Right lobe of liver (tissue), 6 donors: ENCODE measurements at regions not wholly inside any gene's neighbourhood (a gene's known extent, or its start where the extent isn't known, plus 50 kb on each side); places are given as distances from the start of the nearest gene placed in this dataset.

Experiments
- ATAC-seq, 4 donors: fragments of 200-7000 bp; cut with Tn5 transposase; one replicate each; pipeline ENCODE4 v1.9.1; 2020; ENCODE audit warnings: mild to moderate bottlenecking in 4 of 4, moderate library complexity in 4 of 4
- DNase-seq, 3 donors: peaks; one replicate each; pipeline ENCODE4 v3.0.0-alpha.2; 2020
- H3K27ac ChIP-seq, 3 donors: fragments of 200-600 bp; one replicate each; pipeline ENCODE4 v1.8.0; 2022
- H3K27me3 ChIP-seq, 2 donors: fragments of 200-600 bp; one replicate each; pipeline ENCODE4 v1.8.0; 2022
- H3K36me3 ChIP-seq, 4 donors: fragments of 200-600 bp; sonication (generic) in 1 of 4; one replicate each; pipeline versions ENCODE4 v1.5.1 to v1.8.0; 2017 to 2022; ENCODE audit warnings: control low read depth in 1 of 4
- H3K4me1 ChIP-seq, 4 donors: fragments of 200-600 bp; sonication (generic) in 1 of 4; one replicate each; pipeline versions ENCODE4 v1.5.1 to v1.8.0; 2017 to 2022; ENCODE audit warnings: control low read depth in 1 of 4
- H3K4me3 ChIP-seq, 3 donors: fragments of 200-600 bp; one replicate each; pipeline ENCODE4 v1.8.0; 2022
- H3K9me3 ChIP-seq, 4 donors: fragments of 200-600 bp; sonication (generic) in 1 of 4; one replicate each; pipeline versions ENCODE4 v1.5.1 to v1.8.0; 2017 to 2022; ENCODE audit warnings: control low read depth in 1 of 4
- POLR2A ChIP-seq: fragments of 450-650 bp; IDR thresholded peaks from one replicate; pipeline ENCODE4 v1.6.1; 2017; ENCODE audit warnings: antibody characterized with exemption, mild to moderate bottlenecking
- WGBS: methylation state at CpG from one replicate; pipeline ENCODE4 v1.1.6; 2018; ENCODE audit warnings: low coverage, low lambda C conversion rate; ENCODE audit not compliant: insufficient coverage; ENCODE audit errors: missing lambda C conversion rate; 5-methylcytosine and 5-hydroxymethylcytosine counted together
- intact Hi-C, 2 donors: fragments of 100-400 bp; cut with DNase I; formaldehyde crosslinking; loops; one replicate each; pipeline versions ENCODE4 v1.11.2 to v1.14.1; 2022
- TF ChIP-seq, protein P1 (sequence below), 4 donors: fragments of 200-600 bp in 3 of 4; fragments of 450-650 bp in 1 of 4; IDR thresholded peaks; one replicate each; pipeline versions ENCODE4 v1.5.1 to v1.8.0; 2016 to 2022; ENCODE audit warnings: antibody characterized with exemption in 4 of 4, mild to moderate bottlenecking in 2 of 4
- donor health status: DM: no; HTN: yes; CAD: no.
- donor health status: DM: no; HTN: no; CAD: no.
- donor health status: DM: no; HTN: no; CAD: no.
- donor health status: DM: no; HTN: yes; CAD: no.
- donor health status: DM: no; HTN: yes; CAD: no.

DNA sequence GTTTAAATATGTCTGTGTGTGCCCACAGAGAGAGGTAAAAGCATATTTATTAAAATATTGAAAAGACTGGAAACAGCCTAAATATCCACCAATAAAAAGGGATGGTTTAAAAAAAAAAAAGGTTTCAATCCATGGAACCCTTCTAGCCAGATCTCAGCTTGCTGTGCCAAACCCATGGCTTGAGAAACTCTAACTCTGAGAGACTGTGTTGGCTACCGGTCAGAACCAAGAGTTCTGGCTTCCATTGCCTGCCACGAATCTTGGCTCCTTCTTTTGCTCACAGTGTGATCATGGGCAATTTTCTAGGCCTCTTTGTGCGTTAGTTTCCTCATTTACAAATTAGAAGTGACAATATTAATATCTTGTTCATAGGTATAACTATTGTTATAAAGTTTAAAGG, 201.3 kb upstream of the IRX3 start:
- 81% methylated on average over 3 of the region's 3 CpGs for WGBS
- DNase-seq (no peak), ATAC-seq (no peak)
- H3K4me1 ChIP-seq: peaks cover 0 to 3% (median 0%) of the 10 kb centered on the region in 4 donors
- no peaks in the 10 kb centered on the region for H3K36me3 ChIP-seq
- intact Hi-C loops: no loop called here
- no peak overlapping the region for H3K4me3 ChIP-seq
- TF ChIP-seq, protein P1, sequence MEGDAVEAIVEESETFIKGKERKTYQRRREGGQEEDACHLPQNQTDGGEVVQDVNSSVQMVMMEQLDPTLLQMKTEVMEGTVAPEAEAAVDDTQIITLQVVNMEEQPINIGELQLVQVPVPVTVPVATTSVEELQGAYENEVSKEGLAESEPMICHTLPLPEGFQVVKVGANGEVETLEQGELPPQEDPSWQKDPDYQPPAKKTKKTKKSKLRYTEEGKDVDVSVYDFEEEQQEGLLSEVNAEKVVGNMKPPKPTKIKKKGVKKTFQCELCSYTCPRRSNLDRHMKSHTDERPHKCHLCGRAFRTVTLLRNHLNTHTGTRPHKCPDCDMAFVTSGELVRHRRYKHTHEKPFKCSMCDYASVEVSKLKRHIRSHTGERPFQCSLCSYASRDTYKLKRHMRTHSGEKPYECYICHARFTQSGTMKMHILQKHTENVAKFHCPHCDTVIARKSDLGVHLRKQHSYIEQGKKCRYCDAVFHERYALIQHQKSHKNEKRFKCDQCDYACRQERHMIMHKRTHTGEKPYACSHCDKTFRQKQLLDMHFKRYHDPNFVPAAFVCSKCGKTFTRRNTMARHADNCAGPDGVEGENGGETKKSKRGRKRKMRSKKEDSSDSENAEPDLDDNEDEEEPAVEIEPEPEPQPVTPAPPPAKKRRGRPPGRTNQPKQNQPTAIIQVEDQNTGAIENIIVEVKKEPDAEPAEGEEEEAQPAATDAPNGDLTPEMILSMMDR (IDR thresholded peaks at IDR 0.05): no peak
- TF ChIP-seq POLR2A: no peak
- no peaks in the 10 kb centered on the region for H3K9me3 ChIP-seq
- no peak overlapping the region for H3K27ac ChIP-seq
- H3K27me3 ChIP-seq: no peaks in the 10 kb centered on the region

DNA sequence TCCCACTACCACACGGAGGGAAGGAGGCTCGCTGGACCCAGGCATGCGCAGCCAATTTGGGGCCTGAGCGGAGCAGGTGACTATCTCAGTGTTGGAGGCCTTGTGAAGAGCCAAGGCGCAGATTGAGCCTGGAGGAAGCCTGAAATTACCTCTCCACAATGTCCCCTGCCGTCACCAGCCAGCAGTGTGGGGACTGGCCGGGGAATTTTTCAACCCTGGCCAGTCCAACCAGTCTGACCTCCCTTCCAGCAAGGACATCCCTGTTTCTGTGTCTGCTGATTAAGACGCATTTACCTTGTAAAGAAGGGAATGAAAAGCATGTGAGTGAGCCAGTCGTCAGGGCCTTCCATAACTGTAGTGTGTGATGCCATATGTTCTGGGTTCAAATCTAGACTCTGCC, 198.1 kb upstream of the IRX3 start:
- no peak for DNase-seq
- no peak for ATAC-seq
- WGBS: 85% methylated on average over 2 of the region's 9 CpGs
- Histone ChIP-seq H3K27me3 (no peaks in the 10 kb centered on the region), H3K9me3 (no peaks in the 10 kb centered on the region), H3K4me3 (no peak overlapping the region), H3K27ac (no peak overlapping the region), H3K4me1 (peaks cover 0 to 3% (median 0%) of the 10 kb centered on the region in 4 donors), H3K36me3 (no peaks in the 10 kb centered on the region)
- TF ChIP-seq POLR2A: no peak
- TF ChIP-seq, protein P1 (IDR thresholded peaks at IDR 0.05): no peak
- intact Hi-C loops: no loop called here

DNA sequence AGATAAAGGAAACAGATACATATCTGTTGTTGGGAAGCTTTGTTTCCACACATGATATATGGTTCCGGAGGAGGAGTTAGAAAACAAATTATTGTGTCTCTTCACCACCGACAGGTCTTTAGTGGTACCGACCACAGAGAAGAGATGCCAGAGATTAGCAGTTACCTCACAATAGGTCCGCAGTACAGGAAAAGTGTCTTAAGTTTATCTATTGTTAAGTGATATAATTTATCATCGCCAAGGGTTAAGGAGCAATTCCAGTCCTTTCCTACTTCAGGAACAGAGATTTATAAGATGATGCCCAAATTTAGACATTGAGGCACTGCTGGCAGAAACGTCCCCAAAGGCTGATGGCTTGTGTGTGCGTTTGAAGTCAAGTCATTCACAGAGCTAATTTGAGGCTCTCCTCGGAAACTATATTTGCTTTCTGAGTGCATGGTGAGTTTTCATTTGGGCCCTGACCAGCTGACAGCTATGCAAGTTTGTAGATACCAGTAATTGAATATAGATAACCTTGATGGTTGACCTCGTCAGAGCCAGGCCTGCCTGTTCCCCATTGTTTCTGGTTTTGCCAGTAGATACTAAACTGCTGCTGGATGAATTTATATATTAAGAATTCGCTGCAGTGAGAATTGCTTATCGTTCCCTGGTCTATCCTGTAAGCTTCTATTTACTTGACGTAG, 196.4 kb upstream of the IRX3 start:
- H3K27ac ChIP-seq: no peak overlapping the region
- H3K27me3 ChIP-seq: no peaks in the 10 kb centered on the region
- intact Hi-C loops: no loop called here
- DNase-seq (no peak), ATAC-seq (no peak)
- 65% methylated on average over 12 of the region's 12 CpGs for WGBS
- no peak overlapping the region for H3K4me3 ChIP-seq
- no peak for TF ChIP-seq POLR2A
- TF ChIP-seq, protein P1 (IDR thresholded peaks at IDR 0.05): no peak
- no peaks in the 10 kb centered on the region for H3K36me3 ChIP-seq
- H3K9me3 ChIP-seq: no peaks in the 10 kb centered on the region
- H3K4me1 ChIP-seq: no peaks in the 10 kb centered on the region

DNA sequence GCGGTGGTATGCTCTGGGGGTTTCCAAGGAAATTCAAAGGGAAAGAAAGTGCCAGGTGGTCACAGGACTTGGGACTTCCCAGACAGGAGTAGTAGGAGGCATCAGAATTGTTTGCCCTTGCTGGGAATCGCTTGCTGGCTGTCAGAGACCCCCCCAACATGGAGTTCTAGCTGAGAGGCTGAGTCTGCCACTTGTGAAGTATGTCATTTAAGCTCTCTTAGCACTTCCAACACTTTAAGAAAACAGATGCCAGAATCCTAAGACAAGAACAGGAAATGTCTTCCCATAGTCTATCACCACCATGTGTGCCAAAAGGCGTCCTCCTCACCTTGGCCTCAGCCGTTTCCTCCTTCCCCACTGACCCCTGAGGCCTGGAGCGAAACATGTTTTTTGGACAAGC, 193.8 kb upstream of the IRX3 start:
- no peaks in the 10 kb centered on the region for H3K4me1 ChIP-seq
- no peaks in the 10 kb centered on the region for H3K27me3 ChIP-seq
- TF ChIP-seq POLR2A: no peak
- TF ChIP-seq, protein P1 (IDR thresholded peaks at IDR 0.05): no peak
- no peak for ATAC-seq
- H3K9me3 ChIP-seq: no peaks in the 10 kb centered on the region
- DNase-seq: no peak
- no peak overlapping the region for H3K27ac ChIP-seq
- no peak overlapping the region for H3K4me3 ChIP-seq
- 64% methylated on average over 5 of the region's 5 CpGs for WGBS
- intact Hi-C loops: no loop called here
- H3K36me3 ChIP-seq: no peaks in the 10 kb centered on the region
